H1 (cell line): ENCODE measurements at regions not wholly inside any gene's neighbourhood (a gene's known extent, or its start where the extent isn't known, plus 50 kb on each side); places are given as distances from the start of the nearest gene placed in this dataset.

Source experiments
- CEBPB ChIP-seq: IDR thresholded peaks from 2 replicates; pipeline ENCODE4 v1.6.1; 2012; ENCODE audit warnings: low read depth, low read length
- GABPA ChIP-seq: IDR thresholded peaks from 2 replicates; pipeline ENCODE4 v1.6.1; 2011; ENCODE audit warnings: mild to moderate bottlenecking, low read length, moderate library complexity, borderline replicate concordance; ENCODE audit not compliant: insufficient read depth
- POLR2AphosphoS5 ChIP-seq: IDR thresholded peaks from 2 replicates; pipeline ENCODE4 v1.6.1; 2011; ENCODE audit warnings: low read depth, low read length
- RNF2 ChIP-seq: fragments of 200-900, 300-1000 bp; sonication (generic); IDR thresholded peaks from 2 replicates; pipeline ENCODE4 v1.7.1; 2016; ENCODE audit warnings: borderline replicate concordance, low read depth, mild to moderate bottlenecking, antibody characterized with exemption, low read length; ENCODE audit not compliant: poor library complexity, severe bottlenecking; ENCODE audit errors: missing control alignments
- TF ChIP-seq, protein P1 (sequence below), 3 experiments: IDR thresholded peaks; 1 replicate in 2 of 3; 2 replicates in 1 of 3; pipeline versions ENCODE4 v1.5.1 to v1.6.1; 2011; ENCODE audit warnings: low read length in 3 of 3, mild to moderate bottlenecking in 3 of 3, inconsistent platforms in 2 of 3, low read depth in 1 of 3, moderate library complexity in 1 of 3; ENCODE audit not compliant: insufficient read depth in 1 of 3; ENCODE audit errors: control extremely low read depth in 1 of 3

DNA sequence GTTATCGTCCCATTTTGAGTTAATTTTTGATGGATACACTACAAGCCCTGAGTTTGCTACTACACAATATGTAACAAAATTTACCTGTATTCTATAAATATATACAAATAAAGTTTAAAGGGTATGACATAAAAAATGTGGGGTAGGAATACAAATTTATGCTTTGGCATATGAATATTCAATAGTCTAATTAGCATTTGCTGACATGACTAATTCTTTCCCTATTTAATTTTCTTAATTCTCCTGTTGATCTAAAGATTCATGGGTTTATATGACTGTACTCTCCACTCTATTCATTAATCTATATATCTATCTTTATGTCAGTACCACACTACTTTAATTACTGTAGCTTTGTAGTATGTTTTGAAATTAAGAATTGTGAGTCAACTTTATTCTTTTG lies 1840.7 kb upstream of the FLRT2 start:
- TF ChIP-seq POLR2AphosphoS5 (no peak), RNF2 (no peak), GABPA (no peak), CEBPB (no peak)
- TF ChIP-seq, protein P1, sequence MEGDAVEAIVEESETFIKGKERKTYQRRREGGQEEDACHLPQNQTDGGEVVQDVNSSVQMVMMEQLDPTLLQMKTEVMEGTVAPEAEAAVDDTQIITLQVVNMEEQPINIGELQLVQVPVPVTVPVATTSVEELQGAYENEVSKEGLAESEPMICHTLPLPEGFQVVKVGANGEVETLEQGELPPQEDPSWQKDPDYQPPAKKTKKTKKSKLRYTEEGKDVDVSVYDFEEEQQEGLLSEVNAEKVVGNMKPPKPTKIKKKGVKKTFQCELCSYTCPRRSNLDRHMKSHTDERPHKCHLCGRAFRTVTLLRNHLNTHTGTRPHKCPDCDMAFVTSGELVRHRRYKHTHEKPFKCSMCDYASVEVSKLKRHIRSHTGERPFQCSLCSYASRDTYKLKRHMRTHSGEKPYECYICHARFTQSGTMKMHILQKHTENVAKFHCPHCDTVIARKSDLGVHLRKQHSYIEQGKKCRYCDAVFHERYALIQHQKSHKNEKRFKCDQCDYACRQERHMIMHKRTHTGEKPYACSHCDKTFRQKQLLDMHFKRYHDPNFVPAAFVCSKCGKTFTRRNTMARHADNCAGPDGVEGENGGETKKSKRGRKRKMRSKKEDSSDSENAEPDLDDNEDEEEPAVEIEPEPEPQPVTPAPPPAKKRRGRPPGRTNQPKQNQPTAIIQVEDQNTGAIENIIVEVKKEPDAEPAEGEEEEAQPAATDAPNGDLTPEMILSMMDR (IDR thresholded peaks at IDR 0.05; ENCODE audit: control extremely low read depth in 1 of 3, insufficient read depth in 1 of 3, low read depth in 1 of 3, low read length in 3 of 3): no peak
